GM12878 (cell line): ENCODE measurements at regions not wholly inside any gene's neighbourhood (a gene's known extent, or its start where the extent isn't known, plus 50 kb on each side); places are given as distances from the start of the nearest gene placed in this dataset.

Experiments used
- ATAC-seq: fragments of 200-7000 bp; cut with Tn5 transposase; 3 replicates; pipeline ENCODE4 v1.9.1; 2020; ENCODE audit warnings: mild to moderate bottlenecking, moderate library complexity
- BruUV-seq: library from RNA; stranded (reverse); fragments of 400-500 nt; replicated peaks from 2 replicates; lab custom pipeline; 2021; lab: Mats Ljungman, UMichigan
- CTCF ChIA-PET: fragments of 300-600 bp; sonication (Branson Sonifier 250); formaldehyde crosslinking; extraction: SDS; loops from one replicate; lab custom pipeline; 2021; ENCODE audit warnings: inconsistent platforms; lab: Yijun Ruan, JAX
- POLR2A ChIA-PET: fragments of 350-600 bp; formaldehyde crosslinking; extraction: SDS; loops from one replicate; lab custom pipeline; 2021; ENCODE audit warnings: inconsistent platforms; lab: Charles Lee
- RAD21 ChIA-PET: fragments of 300-600 bp; sonication (Branson Sonifier 250); formaldehyde crosslinking; loops from one replicate; lab custom pipeline; 2023; ENCODE audit warnings: antibody characterized with exemption; ENCODE audit not compliant: unreplicated experiment; lab: Charles Lee
- SMC1A ChIA-PET: fragments of 300-600 bp; sonication (Branson Sonifier 250); formaldehyde crosslinking; loops from one replicate; lab custom pipeline; 2023; ENCODE audit not compliant: unreplicated experiment, uncharacterized antibody; lab: Charles Lee
- DNase-seq: peaks from one replicate; pipeline ENCODE4 v3.0.0-alpha.2; 2011; ENCODE audit warnings: low read depth, low spot score
- FAIRE-seq: peaks from 3 replicates; lab custom pipeline; 2011; peaks lifted over from hg19 to GRCh38; lab: Jason Lieb, UNC
- H2AFZ ChIP-seq: 2 replicates; pipeline ENCODE4 v1.6.0; 2011; ENCODE audit warnings: low read depth, low read length, control low read depth; ENCODE audit not compliant: control insufficient read depth
- H3K27ac ChIP-seq: 2 replicates; pipeline ENCODE4 v1.5.1; 2011; ENCODE audit warnings: control low read depth; ENCODE audit not compliant: control insufficient read depth, insufficient read depth
- H3K27me3 ChIP-seq, 2 experiments: replicated peaks in 1 of 2; 2 replicates each; pipeline versions ENCODE4 v1.6.0 to v1.6.1; 2011; ENCODE audit warnings: low read length in 1 of 2; ENCODE audit not compliant: control insufficient read depth in 2 of 2, insufficient read depth in 2 of 2
- H3K36me3 ChIP-seq, 2 experiments: 2 replicates each; pipeline ENCODE4 v1.5.1; 2011; ENCODE audit warnings: low read length in 1 of 2; ENCODE audit not compliant: control insufficient read depth in 2 of 2, insufficient read depth in 2 of 2
- H3K4me1 ChIP-seq: 2 replicates; pipeline ENCODE4 v1.6.1; 2011; ENCODE audit warnings: mild to moderate bottlenecking, low read length, moderate library complexity, mixed read lengths; ENCODE audit not compliant: control insufficient read depth, insufficient read depth
- H3K4me2 ChIP-seq: 2 replicates; pipeline ENCODE4 v1.6.0; 2011; ENCODE audit warnings: control low read depth; ENCODE audit not compliant: control insufficient read depth, insufficient read depth
- H3K4me3 ChIP-seq: fragments of 200-600 bp; sonication (generic); 2 replicates; pipeline ENCODE4 v1.5.1; 2016
- H3K79me2 ChIP-seq: 2 replicates; pipeline ENCODE4 v1.6.0; 2011; ENCODE audit warnings: low read length; ENCODE audit not compliant: control insufficient read depth, insufficient read depth
- H3K9ac ChIP-seq: 2 replicates; pipeline ENCODE4 v1.8.0; 2011; ENCODE audit warnings: low read length, control low read depth, mixed read lengths; ENCODE audit not compliant: control insufficient read depth, insufficient read depth
- H3K9me3 ChIP-seq: replicated peaks from 3 replicates; pipeline ENCODE4 v1.5.1; 2011; ENCODE audit warnings: mild to moderate bottlenecking, low read length; ENCODE audit not compliant: control insufficient read depth, insufficient read depth
- H4K20me1 ChIP-seq: 2 replicates; pipeline ENCODE4 v1.6.0; 2011; ENCODE audit not compliant: control insufficient read depth, insufficient read depth
- KAT2A ChIP-seq: conservative IDR thresholded peaks from 2 replicates; pipeline ENCODE4 v1.6.1; 2011; ENCODE audit warnings: low read depth, low read length; ENCODE audit not compliant: control insufficient read depth
- MYC ChIP-seq: IDR thresholded peaks from 2 replicates; pipeline ENCODE4 v1.6.1; 2011; ENCODE audit warnings: mild to moderate bottlenecking, low read length, moderate library complexity, inconsistent platforms; ENCODE audit not compliant: insufficient read depth, insufficient replicate concordance, insufficient read length, severe bottlenecking
- TCF3 ChIP-seq: IDR thresholded peaks from 2 replicates; pipeline ENCODE4 v1.6.1; 2012; ENCODE audit warnings: low read depth, mild to moderate bottlenecking, low read length, borderline replicate concordance; ENCODE audit not compliant: insufficient read depth
- USF2 ChIP-seq: IDR thresholded peaks from 2 replicates; pipeline ENCODE4 v1.6.1; 2011; ENCODE audit warnings: low read depth, low read length, improper control_type of control experiment, borderline replicate concordance
- ZBTB11 ChIP-seq: fragments of 450-650 bp; formaldehyde crosslinking; IDR thresholded peaks from 2 replicates; pipeline ENCODE4 v1.5.0; 2022; ENCODE audit warnings: mild to moderate bottlenecking, missing genetic modification characterization
- ZBTB33 ChIP-seq: fragments of 450-650 bp; IDR thresholded peaks from 2 replicates; pipeline ENCODE4 v1.6.1; 2017; ENCODE audit warnings: mild to moderate bottlenecking
- WGBS: methylation state at CpG from one replicate; pipeline ENCODE4 v1.1.6; 2016; ENCODE audit warnings: low lambda C conversion rate; ENCODE audit not compliant: insufficient replicate concordance, insufficient coverage; ENCODE audit errors: missing lambda C conversion rate; 5-methylcytosine and 5-hydroxymethylcytosine counted together
- in situ Hi-C: fragments of 300-500 bp; cut with MboI; formaldehyde crosslinking; loops from 9 replicates; pipeline ENCODE4 v1.14.3; 2018; ENCODE audit warnings: mixed read lengths
- intact Hi-C: fragments of 100-400 bp; cut with micrococcal nuclease; formaldehyde crosslinking; loops from one replicate; pipeline ENCODE4 v1.14.2; 2022; ENCODE audit not compliant: unreplicated experiment
- TF ChIP-seq, protein P1 (sequence below): fragments of 450-650 bp; formaldehyde crosslinking; IDR thresholded peaks from 2 replicates; pipeline ENCODE4 v1.4.0; 2022; ENCODE audit warnings: mild to moderate bottlenecking, moderate library complexity

- TF ChIP-seq ZBTB33: no peak
- TF ChIP-seq KAT2A: no peak
- TF ChIP-seq ZBTB11 (CRISPR knock-in tag): no peak
- no peak for TF ChIP-seq TCF3
- TF ChIP-seq, all 136 proteins: peak for 0
Measured at GRCh38 chr11:45750439-45750838, 54.5 kb upstream of the SLC35C1 start (continued).

- Histone ChIP-seq H3K9me3 (no peaks in the 10 kb centered on the region), H3K27me3 (no peaks in the 10 kb centered on the region; a peak in 2 of 4 replicates), H3K4me1 (no peaks in the 10 kb centered on the region), H3K9ac (no peak overlapping the region), H4K20me1 (no peaks in the 10 kb centered on the region), H3K27ac (no peak overlapping the region), H3K4me2 (no peak overlapping the region), H3K4me3 (no peak overlapping the region), H3K79me2 (no peaks in the 10 kb centered on the region), H2AFZ (no peak overlapping the region), H3K36me3 (no peaks in the 10 kb centered on the region)
- in situ Hi-C loops (no loop called here), intact Hi-C loops (no loop called here)
- ATAC-seq (no peak), DNase-seq (no peak), FAIRE-seq (no peak)
- BruUV-seq: no TSS peak
- ChIA-PET RAD21 (no interaction called here), POLR2A (no interaction called here), CTCF (no interaction called here), SMC1A (no interaction called here)
- 28% methylated on average over 5 of the region's 5 CpGs for WGBS
- TF ChIP-seq, protein P1, sequence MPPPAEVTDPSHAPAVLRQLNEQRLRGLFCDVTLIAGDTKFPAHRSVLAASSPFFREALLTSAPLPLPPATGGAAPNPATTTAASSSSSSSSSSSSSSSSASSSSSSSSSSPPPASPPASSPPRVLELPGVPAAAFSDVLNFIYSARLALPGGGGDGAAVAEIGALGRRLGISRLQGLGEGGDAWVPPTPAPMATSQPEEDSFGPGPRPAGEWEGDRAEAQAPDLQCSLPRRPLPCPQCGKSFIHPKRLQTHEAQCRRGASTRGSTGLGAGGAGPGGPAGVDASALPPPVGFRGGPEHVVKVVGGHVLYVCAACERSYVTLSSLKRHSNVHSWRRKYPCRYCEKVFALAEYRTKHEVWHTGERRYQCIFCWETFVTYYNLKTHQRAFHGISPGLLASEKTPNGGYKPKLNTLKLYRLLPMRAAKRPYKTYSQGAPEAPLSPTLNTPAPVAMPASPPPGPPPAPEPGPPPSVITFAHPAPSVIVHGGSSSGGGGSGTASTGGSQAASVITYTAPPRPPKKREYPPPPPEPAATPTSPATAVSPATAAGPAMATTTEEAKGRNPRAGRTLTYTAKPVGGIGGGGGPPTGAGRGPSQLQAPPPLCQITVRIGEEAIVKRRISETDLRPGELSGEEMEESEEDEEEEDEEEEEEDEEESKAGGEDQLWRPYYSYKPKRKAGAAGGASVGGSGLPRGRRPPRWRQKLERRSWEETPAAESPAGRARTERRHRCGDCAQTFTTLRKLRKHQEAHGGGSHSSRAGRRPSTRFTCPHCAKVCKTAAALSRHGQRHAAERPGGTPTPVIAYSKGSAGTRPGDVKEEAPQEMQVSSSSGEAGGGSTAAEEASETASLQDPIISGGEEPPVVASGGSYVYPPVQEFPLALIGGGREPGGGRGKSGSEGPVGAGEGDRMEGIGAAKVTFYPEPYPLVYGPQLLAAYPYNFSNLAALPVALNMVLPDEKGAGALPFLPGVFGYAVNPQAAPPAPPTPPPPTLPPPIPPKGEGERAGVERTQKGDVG (CRISPR knock-in tag): no peak
- no peak for TF ChIP-seq USF2
- TF ChIP-seq MYC: no peak
Measured at GRCh38 chr11:45748801-45749200, 56.1 kb upstream of the SLC35C1 start.
